GM19351 (cell line): ENCODE measurements at regions not wholly inside any gene's neighbourhood (a gene's known extent, or its start where the extent isn't known, plus 50 kb on each side); places are given as distances from the start of the nearest gene placed in this dataset.
"Not testable (repeated sequence)": the region's sequence is repeated elsewhere in the genome, so short reads cannot be mapped to it uniquely, and the experiment has no call there.

Experiments used
- ATAC-seq: cut with Tn5 transposase; IDR thresholded peaks from one replicate; pipeline ENCODE4 v1.9.1; 2021; ENCODE audit warnings: mild to moderate bottlenecking, moderate library complexity; ENCODE audit not compliant: unreplicated experiment

DNA sequence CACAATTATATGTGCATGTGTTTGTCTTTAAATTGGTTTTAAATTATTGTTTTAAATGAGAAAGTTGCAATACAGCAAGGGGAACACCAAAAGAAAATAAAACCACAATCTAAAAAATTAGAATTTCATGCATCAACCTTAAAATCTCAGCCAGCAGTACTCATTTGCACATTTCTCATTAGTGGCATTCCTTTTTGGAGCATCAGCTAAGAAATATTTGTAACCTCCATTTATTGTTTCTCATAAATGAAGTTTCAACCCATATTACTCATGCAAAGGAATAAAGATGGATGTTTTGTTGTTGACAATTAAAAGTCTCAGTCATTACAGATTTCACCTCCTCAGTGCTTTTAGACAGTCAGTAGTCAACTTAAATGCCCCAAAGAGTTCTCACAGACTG is 160.1 kb downstream of the TBX15 start:
- no peak for ATAC-seq

DNA sequence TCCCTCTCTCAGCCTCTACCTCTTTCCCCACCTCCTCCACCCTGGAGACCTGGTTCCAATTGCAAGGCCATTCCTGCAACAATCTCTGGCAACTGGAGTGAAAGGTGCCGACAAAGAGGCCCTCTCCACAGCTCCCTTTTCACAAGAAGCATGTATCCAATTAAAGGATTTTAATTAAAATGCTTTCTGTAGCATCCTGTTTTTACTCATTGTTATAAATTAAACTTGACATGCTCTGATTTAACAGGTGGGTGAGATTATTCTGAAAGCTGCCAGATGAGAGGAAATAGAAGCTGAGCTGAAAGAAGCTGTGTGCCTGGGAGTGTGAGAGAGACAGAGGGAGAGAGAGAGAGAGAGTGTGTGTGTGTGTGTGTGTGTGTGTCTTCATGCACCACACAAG is 160.5 kb downstream of the TBX15 start:
- ATAC-seq, result no peak

DNA sequence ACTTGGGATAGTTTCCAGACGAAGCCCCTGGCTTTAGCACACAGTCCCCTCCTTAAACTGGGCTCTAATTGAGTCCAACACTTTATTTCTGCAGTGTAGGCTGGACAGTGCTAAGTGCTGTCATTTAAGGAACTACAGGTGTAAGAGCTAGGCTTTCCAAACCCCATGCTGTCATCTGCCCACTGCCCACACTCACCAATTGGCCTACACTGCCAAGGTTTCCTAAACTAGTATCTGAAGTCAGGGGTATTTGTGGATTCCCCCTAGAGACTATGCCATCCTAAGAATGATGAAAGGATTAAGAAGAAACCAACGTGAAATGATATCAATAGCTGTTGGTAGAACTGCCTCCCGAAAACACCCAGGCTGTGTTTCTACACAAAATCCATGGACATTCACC is 160.9 kb downstream of the TBX15 start:
- no peak for ATAC-seq

DNA sequence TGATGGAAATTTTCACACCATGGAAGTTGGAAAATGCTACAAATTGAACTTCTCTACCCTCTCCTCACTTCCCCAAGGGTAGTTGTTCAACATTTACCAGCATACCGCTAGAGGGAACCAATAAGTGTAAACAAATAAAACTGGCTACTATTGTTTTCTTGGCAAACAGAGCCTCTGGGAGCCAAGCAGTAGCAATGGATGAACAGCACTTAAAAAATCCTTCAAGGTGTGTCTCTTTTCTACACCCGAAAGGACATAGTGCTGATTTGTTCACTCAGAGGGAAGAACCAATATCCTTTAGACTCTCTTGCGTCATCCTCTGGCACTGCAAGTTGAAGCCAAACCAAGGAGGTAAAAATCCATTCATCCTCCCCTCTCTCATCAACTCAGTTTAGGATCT is 161.5 kb downstream of the TBX15 start:
- no peak for ATAC-seq

DNA sequence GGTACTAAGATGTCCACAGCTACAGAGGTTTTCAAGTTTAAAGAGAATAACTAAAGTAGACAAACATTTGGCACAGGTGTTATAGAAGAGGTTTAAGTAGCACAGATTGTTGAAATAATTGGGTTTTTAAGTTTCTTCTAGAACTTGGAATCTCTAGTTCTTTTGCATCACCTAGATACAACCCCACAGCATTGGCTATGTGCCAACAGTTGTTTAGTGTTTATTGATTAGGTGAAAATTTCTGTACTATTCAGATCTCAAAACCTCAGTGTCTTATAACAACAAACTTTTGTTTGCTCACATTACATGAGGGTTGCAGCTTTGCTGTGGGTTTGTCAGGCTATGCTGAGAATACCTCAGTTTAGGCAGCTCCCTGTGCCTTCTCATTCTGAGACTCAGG is 162.5 kb downstream of the TBX15 start:
- ATAC-seq, result no peak

DNA sequence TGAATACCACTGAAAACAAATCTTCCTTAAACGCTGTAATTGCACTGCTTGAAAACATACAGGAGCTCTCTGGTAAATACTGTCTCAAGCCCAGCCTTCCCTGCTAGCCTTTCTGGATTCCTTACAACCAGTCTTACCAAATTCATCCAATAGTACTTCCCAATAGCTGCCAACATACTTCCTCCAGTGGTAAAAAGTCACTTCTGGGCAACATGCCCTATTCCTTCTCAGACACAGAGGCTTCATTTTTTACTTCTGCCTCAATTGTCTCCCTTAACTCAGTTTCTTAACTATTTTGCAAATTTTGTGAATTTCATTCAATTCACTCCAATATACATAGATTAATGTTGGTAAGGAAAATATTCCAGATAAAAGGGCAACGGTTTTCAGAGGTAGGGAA is 166.3 kb downstream of the TBX15 start:
- no peak for ATAC-seq

DNA sequence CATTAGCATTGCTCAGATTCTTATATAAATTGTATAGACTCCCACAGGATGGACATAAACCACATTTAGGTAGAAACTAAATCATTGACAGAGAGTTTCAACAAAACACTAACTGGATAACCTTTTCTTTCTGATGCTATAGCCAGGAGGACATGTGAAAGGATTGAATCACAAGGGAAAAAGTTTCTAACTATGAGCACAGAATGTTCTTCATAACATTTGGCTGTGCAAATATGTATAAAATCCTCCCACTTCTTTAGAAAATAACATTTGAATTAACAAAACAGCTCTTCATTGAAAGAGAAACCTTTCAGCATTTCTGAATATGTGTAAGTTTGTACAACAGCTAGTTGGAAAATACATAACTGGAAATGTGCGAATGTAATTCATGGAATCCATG is 167.3 kb downstream of the TBX15 start:
- no peak for ATAC-seq

DNA sequence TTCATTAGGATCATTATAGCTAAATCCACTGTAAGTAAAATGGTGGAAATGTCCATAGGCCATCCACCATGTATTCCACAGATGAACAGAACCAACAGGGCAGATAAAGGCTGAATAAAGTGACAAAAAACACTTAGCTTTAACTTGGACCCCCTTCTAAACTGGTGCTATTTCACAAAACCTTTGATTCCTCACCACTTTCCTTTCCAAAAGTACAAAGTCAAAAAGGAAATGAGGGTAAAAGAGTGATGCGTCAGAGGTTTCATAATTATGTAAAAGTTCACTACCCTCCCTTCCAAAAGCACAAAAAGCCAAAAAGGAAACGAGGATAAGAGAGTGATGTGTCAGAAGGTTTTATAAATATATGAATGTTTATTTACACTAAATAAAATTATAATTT is 172.2 kb downstream of the TBX15 start:
- ATAC-seq, result no peak

DNA sequence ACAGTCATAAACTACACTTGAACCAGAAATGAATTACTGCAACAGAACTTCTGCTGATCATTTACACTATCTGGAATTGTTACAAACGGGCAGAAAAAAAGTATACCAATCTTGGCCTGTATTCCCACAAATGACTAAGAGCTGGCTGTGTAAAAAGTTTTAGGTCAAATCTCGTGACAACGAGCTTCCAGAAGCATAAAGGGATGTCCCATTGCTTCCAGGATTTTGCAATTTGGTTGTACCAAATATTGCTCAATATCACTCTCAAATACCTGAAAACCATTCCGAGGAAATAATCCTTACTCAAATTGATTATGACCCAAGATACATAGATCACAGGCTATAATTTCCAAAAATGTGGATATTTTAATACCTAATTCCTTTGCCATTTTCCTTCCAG is 175.6 kb downstream of the TBX15 start:
- no peak for ATAC-seq

DNA sequence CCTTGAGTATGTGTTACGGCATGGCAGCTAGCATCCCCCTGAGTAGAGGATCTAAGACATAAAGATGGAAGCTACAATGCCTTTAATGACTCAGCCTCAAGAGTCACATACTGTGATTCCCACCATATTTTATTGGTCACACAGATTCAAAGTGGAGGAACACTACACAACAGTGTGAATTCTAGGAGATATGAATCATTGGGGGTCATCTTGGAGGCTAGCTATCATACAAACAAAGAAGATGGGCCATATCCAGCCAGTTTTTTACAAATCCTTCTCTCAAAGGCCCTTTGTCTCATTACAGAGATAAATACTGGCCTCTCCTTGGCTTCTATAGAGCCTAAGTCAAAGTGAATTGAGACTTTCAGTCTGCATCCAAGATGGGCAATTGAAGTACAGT is 177.0 kb downstream of the TBX15 start:
- no peak for ATAC-seq

DNA sequence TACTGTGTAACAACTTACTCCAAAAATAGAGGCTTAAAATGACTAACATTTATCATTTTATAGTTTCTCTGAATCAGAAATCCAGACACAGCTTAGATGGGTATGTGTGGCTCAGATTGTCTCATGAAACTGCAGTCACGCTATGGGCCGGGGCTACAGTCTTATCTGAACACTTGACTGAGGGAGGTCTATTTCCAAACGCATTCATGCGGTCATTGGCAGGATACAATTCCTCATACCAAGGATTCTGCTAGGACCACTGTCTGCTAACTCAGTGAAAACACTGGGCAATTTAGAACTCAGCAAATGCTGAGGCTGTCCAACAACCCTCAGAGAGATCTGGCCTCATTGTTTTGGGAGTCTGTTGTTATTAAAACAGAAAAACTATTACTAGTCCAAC is 178.6 kb downstream of the TBX15 start:
- ATAC-seq, result no peak

DNA sequence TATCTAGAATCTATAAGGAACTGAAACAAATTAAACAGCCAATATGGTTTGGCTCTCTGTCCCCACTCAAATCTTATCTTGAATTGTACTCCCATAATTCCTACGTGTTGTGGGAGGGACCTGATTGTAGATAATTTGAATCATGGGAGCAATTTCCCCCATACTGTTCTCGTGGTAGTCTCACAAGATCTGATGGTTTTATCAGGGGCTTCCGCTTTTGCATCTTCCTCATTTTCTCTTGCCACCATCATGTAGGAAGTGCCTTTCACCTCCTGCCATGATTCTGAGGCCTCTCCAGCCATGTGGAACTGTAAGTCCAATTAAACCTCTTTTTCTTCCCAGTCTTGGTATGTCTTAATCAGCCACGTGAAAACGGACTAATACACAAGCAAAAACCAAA is 185.0 kb downstream of the TBX15 start:
- ATAC-seq, result not testable (repeated sequence)

DNA sequence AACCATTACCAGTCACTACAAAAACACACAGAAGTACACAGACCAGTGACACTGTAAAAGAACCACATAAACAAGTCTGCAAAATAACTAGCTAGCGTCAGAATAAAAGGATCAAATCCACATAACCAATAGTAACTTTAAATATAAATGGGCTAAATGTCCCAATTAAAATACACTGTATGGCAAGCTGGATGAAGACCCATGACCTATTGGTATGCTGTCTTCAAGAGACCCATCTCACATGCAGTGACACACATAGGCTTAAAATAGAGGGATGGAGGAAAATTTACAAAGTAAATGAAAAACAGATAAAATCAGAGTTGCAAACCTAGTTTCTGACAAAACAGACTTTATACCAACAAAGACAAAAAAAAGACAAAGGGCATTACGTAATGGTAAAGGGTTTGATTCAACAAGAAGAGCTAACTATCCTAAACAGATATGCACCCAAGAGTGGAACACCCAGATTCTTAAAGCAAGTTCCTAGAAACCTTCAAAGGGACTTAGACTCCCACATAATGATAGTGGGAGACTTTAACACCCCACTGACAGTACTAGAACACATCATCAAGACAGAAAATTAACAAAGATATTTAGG is 196.9 kb downstream of the TBX15 start:
- ATAC-seq, result no peak

DNA sequence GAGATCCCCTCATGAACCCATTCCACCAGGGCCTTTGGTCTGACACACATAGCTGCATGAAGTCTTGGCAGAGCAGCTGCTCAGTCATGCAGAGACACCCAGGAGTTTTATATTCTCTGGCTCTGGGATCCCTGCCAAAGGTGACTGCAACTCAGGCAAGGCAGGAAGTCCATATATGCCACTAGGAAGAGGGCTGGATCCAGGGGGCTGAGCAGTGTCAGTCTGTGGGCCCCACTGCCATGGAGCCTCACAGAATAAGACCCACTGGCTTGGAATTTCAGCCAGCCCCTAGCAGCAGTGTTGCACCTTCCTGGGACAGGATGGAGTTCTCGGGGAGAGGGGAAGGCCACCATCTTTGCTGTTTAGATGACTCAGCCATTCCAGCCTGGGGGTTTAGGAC is 199.7 kb downstream of the TBX15 start:
- ATAC-seq, result no peak

DNA sequence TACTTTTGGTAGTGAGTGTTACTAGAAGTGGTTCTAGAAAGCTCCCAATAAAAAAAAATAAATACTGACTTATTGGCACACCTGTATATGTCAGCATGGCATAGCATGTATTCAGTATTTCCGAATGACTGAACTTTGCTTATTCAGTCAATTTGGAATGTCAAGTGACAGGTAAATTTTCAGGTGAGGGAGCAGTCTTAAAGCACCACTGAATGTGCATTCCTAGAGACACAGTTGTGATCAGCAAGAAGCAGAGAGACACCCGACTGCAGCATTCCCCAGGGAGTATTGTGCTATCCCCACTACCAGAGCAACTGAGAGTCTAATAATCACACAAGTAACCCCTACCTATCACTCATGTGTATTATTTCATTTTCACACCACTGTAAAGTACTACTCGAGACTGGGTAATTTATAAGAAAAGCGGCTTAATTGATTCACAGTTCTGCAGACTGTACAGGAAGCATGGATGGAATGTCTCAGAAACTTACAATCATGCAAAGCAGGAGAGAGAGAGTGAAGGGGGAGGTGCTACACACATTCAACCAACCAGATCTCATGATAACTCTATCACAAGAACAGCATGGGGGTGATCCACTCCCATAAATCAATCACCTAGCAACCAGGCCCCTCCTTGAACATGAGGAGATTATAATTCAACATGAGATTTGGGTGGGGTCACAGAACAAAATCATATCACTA is 201.5 kb downstream of the TBX15 start:
- ATAC-seq, result no peak

DNA sequence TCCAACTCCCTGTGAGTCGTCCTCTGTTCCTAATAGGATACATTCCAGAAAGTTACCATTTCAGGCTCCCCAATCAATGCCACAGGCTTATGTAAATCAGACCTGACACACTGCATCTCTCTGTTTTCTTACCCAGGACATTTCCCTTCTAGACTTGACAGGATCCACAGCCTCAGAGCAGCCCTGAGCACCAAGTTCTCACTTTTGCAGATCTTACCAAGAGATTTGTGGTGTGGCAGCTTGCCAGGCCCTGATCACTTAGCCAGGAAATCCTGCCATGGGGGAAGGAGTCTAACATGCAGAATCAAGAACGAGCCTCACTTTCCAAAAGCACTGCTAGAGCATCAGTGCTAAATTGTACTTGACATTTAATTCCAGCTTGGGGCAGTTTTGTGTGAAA is 202.9 kb downstream of the TBX15 start:
- no peak for ATAC-seq

DNA sequence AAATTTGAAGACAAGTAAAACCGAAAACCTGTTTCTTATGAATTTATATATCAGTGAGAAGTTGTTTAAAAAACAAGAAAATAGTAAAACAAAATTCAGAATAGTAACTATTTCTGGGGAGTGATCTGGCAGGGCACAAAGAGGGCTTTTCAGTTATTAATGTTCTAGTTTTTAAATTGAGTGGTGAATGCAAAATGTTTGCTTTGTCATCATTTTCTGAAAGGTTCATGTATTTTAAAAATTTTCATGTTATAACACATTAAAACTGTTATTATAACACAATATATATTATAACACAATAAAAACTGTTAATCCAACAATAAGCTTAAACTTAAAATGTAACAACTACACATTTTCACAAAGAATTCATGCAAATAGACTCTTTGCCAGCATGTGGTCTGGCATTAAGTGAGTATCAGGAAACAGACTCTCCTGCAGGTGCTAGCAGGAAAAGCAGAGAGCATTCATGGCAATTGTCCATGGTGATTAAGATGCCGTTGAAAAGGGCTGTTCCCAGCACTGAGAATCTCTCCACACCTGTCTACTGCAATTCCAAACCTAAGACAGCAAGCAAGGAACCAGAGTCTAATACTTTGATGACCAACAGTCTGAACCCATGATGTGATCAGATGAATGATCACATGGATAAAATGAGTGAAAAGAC is 204.9 kb downstream of the TBX15 start:
- no peak for ATAC-seq

DNA sequence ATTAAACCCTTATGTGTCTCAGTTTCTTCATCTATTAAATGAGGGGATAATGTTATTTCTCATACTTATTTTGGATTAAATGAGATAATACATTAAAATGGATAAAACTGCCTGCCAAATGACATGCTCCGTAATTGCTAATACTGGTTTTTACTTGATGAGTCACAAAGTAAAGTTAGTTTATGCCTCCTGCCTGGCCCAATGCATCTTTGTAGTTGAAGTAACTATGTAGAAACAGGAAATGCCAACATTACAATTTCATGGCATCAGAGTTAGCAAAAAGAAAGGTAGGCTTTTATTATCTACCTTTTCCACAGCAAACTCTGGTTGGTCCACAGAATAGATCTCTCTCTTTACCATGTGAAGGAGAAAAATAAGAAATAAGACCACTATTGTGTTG is 214.5 kb downstream of the TBX15 start:
- ATAC-seq, result no peak

DNA sequence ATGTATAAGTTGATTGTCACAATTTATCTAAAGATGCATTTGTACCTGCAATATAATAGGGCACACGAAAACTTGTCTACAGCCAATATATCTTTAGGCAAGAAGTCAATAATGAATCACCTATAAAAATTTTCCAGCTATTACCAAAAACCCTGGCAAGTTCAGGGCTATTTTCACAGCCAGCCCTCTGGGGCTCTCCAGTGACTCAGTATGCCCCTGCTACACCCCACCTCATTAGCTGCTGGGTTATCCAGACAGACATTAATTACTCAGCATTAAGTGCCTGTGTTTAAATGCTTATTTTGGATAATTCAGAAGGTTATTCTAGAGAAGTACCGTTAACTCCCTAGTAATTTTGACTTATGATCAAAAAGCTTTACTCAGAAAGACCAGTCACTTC is 220.2 kb downstream of the TBX15 start:
- no peak for ATAC-seq

DNA sequence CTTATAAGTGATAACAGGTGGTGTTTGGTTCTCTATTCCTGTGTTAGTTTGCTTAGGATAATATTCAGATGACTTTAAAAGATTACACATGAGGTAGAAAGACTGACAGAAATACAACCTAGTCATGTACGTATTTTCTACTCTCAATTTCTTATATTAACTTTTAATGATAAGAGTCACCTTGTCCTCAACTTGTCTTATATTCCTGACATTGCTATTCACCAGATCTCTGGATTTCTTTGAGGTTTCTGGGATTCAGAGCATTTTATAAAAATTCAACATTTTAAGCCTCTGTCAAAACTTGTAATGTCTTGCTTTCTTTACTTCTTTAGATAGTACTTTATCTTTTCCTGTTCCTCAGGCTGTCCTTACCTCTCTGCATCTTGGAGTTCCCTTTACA is 234.2 kb downstream of the TBX15 start:
- no peak for ATAC-seq

DNA sequence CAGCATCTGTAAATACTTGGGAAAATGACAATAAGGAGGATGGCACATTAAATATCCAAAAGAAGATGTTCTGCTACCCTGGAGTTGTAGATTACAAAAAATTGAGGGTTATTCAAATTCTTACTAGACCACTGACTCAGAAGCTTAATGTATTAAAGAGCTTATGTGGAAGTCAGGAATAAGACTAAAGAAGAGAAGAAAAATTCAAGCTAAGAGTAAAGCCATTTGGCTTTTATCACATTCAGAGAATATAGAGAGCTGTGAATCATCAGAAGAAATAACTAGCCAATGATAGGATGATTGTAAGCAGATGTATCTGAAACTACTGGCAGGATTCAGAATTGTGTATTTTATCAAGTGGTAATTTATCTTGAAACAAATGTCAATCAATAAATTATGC is 237.0 kb downstream of the TBX15 start:
- no peak for ATAC-seq

DNA sequence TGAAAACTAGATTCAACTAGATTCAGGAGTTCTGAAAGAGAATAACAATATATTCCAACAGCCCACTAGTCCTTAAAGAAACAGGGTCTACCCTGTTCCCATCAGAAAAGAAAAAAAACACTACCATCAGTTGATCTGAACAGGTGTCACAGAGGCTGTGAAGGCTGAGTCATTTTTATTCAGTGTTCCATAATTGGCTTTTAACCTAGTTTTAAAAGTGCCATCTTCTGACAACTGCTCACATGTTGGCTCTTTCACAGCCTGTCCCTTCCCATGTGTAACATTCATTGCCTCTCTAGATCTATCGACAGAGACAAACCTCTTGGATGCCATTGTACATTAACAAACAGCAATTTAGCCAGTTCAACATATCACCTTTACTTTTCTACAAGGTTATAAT is 243.7 kb downstream of the TBX15 start:
- ATAC-seq, result no peak

DNA sequence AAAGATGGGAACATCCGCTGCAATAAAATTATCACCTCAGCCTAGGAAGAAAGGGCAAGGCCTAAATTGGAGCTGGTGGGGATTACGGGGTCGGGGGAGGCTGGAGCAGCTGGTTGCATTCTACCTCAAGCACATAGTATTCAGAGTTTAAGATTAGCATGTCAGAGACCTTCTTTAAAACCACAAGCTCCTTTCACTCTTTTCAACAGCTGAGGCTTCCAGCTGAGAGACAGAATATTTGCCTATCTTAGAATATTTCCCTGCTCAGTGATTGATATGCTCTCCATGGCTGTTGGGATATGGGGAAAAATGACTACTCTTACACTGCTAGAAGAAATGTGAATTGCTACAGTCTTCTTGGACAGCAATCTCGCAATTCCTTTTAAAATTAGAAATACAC is 248.6 kb downstream of the TBX15 start:
- ATAC-seq, result no peak
